ENCODE measurements at regions not wholly inside any gene's neighbourhood (a gene's known extent, or its start where the extent isn't known, plus 50 kb on each side); places are given as distances from the start of the nearest gene placed in this dataset.

DNA sequence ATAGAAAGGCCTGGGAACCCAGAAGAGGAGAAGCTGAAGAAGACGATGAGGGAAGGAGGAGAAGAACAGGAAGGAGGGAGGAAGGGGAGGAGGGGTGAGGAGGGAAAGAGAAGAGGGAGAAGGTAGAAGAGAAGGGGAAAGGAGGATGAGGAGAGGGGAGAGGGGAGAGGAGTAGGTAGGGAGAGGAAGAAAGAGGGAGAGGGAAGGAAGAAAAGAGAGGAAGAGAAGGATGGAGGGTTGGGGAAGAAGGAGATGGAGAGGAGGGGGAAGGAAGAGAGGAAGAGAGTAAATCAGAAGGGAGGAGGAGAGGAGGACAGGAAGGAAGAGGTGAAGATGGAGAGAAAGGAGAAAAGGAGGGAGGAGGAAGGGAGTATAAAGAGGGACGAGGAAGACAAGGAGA is 109.6 kb upstream of the IRX6 start:
- TF ChIP-seq, protein P1, sequence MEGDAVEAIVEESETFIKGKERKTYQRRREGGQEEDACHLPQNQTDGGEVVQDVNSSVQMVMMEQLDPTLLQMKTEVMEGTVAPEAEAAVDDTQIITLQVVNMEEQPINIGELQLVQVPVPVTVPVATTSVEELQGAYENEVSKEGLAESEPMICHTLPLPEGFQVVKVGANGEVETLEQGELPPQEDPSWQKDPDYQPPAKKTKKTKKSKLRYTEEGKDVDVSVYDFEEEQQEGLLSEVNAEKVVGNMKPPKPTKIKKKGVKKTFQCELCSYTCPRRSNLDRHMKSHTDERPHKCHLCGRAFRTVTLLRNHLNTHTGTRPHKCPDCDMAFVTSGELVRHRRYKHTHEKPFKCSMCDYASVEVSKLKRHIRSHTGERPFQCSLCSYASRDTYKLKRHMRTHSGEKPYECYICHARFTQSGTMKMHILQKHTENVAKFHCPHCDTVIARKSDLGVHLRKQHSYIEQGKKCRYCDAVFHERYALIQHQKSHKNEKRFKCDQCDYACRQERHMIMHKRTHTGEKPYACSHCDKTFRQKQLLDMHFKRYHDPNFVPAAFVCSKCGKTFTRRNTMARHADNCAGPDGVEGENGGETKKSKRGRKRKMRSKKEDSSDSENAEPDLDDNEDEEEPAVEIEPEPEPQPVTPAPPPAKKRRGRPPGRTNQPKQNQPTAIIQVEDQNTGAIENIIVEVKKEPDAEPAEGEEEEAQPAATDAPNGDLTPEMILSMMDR (IDR thresholded peaks at IDR 0.05), result no peak
- no peak for TF ChIP-seq POLR2A (IDR thresholded peaks at IDR 0.05)

All from testis (tissue), 2 donors.